Gastroesophageal sphincter (tissue), 4 donors: ENCODE measurements at regions not wholly inside any gene's neighbourhood (a gene's known extent, or its start where the extent isn't known, plus 50 kb on each side); places are given as distances from the start of the nearest gene placed in this dataset.
"Not testable (repeated sequence)": the region's sequence is repeated elsewhere in the genome, so short reads cannot be mapped to it uniquely, and the experiment has no call there.

ENCODE experiments used
- ATAC-seq: fragments of 150-250 bp; one replicate; pipeline ENCODE4 v1.9.1; 2016; ENCODE audit warnings: mild to moderate bottlenecking, moderate library complexity
- H3K27ac ChIP-seq, 4 donors: fragments of 200-600 bp; sonication (generic) in 3 of 4; 1 replicate in 3 of 4; 2 replicates in 1 of 4; pipeline ENCODE4 v1.5.1; 2016 to 2019
- H3K27me3 ChIP-seq: fragments of 200-600 bp; sonication (generic); one replicate; pipeline ENCODE4 v1.5.1; 2019
- H3K36me3 ChIP-seq, 2 donors: fragments of 200-600 bp; sonication (generic); one replicate each; pipeline ENCODE4 v1.5.1; 2019; ENCODE audit warnings: control low read depth in 1 of 2
- H3K4me1 ChIP-seq, 3 donors: fragments of 200-600 bp; sonication (generic); 1 replicate in 2 of 3; 2 replicates in 1 of 3; pipeline ENCODE4 v1.5.1; 2016 to 2019; ENCODE audit warnings: control low read depth in 2 of 3
- H3K4me3 ChIP-seq, 2 donors: fragments of 200-600 bp; sonication (generic); one replicate each; pipeline ENCODE4 v1.5.1; 2019; ENCODE audit warnings: mild to moderate bottlenecking in 1 of 2, moderate library complexity in 1 of 2
- H3K9me3 ChIP-seq, 3 donors: fragments of 200-600 bp; sonication (generic); one replicate each; pipeline ENCODE4 v1.5.1; 2017 to 2019; ENCODE audit warnings: control low read depth in 2 of 3
- EP300 ChIP-seq: sonication (generic); formaldehyde crosslinking; IDR thresholded peaks from one replicate; pipeline ENCODE4 v1.6.1; 2017; ENCODE audit warnings: antibody characterized with exemption, mild to moderate bottlenecking
- POLR2A ChIP-seq, 2 donors: fragments of 450-650 bp; IDR thresholded peaks; one replicate each; pipeline ENCODE4 v1.6.1; 2017; ENCODE audit warnings: antibody characterized with exemption in 2 of 2, mild to moderate bottlenecking in 2 of 2, moderate library complexity in 1 of 2
- POLR2AphosphoS5 ChIP-seq: sonication (generic); formaldehyde crosslinking; IDR thresholded peaks from one replicate; pipeline ENCODE4 v1.6.1; 2017; ENCODE audit warnings: antibody characterized with exemption
- WGBS, 2 donors: methylation state at CpG; one replicate each; pipeline ENCODE4 v1.1.5; 2018; ENCODE audit warnings: low coverage in 1 of 2; 5-methylcytosine and 5-hydroxymethylcytosine counted together
- TF ChIP-seq, protein P1 (sequence below), 4 experiments: fragments of 200-600 bp in 2 of 4; fragments of 450-650 bp in 2 of 4; sonication (generic) in 1 of 4; IDR thresholded peaks; one replicate each; pipeline ENCODE4 v1.5.1; 2017 to 2019; ENCODE audit warnings: antibody characterized with exemption in 4 of 4, mild to moderate bottlenecking in 2 of 4, moderate library complexity in 2 of 4

DNA sequence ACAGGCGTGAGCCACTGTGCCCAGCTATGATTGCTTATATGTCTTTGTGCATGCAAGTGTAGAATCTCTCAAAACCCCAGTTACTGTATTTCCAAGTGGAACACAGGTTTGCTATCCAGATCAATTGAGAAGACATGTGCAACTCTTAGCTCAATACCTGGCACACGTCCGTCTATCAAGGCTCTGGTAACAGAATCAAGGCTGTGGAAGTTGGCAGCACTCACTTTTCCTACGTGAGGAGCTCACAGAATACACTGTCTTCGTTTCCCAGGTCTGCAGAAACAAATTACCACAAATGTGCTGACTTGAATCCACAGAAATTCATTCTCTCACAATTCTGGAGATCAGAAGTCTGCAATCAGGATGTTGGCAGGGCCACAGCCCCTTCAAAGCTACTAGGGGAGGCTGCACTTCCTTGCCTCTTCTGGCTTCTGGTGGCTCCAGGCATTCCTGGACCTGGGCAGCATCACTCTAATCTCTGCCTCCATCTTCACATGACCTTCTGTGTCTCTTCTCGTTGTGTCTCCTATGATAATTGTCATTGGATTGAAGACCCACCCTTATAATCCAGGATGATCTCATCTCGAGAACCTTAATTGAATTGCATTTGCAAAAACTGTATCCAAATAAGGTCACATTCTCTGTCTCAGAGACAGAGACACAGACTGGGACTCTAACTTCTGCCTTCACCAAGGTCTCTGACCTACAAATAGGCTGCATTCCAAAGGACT, 84.8 kb upstream of the C7orf33 start:
- Histone ChIP-seq H3K27me3 (peaks cover 12% of the 10 kb centered on the region), H3K4me1 (no peaks in the 10 kb centered on the region), H3K9me3 (no peaks in the 10 kb centered on the region), H3K4me3 (no peak overlapping the region), H3K36me3 (no peaks in the 10 kb centered on the region), H3K27ac (no peak overlapping the region)
- TF ChIP-seq EP300 (no peak), POLR2AphosphoS5 (no peak), POLR2A (IDR thresholded peaks at IDR 0.05) (no peak)
- TF ChIP-seq, protein P1, sequence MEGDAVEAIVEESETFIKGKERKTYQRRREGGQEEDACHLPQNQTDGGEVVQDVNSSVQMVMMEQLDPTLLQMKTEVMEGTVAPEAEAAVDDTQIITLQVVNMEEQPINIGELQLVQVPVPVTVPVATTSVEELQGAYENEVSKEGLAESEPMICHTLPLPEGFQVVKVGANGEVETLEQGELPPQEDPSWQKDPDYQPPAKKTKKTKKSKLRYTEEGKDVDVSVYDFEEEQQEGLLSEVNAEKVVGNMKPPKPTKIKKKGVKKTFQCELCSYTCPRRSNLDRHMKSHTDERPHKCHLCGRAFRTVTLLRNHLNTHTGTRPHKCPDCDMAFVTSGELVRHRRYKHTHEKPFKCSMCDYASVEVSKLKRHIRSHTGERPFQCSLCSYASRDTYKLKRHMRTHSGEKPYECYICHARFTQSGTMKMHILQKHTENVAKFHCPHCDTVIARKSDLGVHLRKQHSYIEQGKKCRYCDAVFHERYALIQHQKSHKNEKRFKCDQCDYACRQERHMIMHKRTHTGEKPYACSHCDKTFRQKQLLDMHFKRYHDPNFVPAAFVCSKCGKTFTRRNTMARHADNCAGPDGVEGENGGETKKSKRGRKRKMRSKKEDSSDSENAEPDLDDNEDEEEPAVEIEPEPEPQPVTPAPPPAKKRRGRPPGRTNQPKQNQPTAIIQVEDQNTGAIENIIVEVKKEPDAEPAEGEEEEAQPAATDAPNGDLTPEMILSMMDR (IDR thresholded peaks at IDR 0.05): no peak
- ATAC-seq: no peak
- 54 to 78% methylated on average over 4 to 6 of the region's 7 CpGs for WGBS, 2 donors

DNA sequence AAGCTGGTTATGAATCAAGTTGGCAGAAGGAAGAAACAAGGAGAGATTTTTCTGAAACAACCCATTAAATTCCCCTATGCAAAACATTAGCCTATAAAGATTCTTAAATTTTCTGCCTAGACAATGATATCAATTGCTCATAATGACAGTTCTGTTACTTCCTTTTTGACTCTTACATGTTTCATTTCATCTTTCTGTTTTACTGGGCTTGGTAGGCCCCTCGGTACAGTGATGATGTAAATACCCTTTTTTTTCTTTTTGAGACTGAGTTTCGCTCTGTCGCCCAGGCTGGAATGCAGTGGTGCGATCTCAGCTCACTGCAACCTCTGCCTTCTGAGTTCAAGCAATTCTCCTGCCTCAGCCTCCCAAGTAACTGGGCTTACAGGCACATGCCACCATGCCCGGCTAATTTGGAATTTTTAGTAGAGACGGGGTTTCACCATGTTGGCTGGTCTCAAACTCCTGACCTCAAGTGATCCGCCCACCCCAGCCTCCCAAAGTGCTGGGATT, 83.4 kb upstream of the C7orf33 start:
- ATAC-seq, H3K27ac ChIP-seq, H3K4me3 ChIP-seq, H3K36me3 ChIP-seq, H3K9me3 ChIP-seq, H3K4me1 ChIP-seq, H3K27me3 ChIP-seq: not testable (repeated sequence)
- 83 to 97% methylated on average over 1 to 6 of the region's 7 CpGs for WGBS, 2 donors

DNA sequence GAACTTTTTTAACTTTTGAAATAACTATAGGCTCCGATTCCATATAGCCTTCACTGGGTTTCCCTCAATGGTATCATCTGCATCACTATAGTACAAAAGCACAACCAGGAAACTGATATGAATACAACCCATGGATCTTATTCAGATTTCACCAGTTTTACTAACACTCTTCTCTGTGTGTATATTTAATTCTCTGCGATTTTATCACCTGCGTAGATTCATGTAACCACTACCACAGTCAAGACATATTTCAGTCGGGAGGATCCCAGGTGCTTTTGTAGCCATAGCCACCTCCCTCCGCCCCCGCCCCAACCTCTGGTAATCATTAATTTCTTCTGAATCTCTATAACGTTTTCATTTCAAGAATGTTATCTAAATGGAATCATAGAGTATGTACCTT, 82.8 kb upstream of the C7orf33 start:
- H3K36me3 ChIP-seq: no peaks in the 10 kb centered on the region
- H3K4me1 ChIP-seq: no peaks in the 10 kb centered on the region
- ATAC-seq: no peak
- no peak overlapping the region for H3K27ac ChIP-seq
- no peak overlapping the region for H3K4me3 ChIP-seq
- TF ChIP-seq POLR2AphosphoS5 (no peak), POLR2A (IDR thresholded peaks at IDR 0.05) (no peak), EP300 (no peak)
- TF ChIP-seq, protein P1 (IDR thresholded peaks at IDR 0.05): no peak
- no peaks in the 10 kb centered on the region for H3K27me3 ChIP-seq
- WGBS, 2 donors: 83 to 88% methylated on average over 7 of the region's 7 CpGs
- no peaks in the 10 kb centered on the region for H3K9me3 ChIP-seq

DNA sequence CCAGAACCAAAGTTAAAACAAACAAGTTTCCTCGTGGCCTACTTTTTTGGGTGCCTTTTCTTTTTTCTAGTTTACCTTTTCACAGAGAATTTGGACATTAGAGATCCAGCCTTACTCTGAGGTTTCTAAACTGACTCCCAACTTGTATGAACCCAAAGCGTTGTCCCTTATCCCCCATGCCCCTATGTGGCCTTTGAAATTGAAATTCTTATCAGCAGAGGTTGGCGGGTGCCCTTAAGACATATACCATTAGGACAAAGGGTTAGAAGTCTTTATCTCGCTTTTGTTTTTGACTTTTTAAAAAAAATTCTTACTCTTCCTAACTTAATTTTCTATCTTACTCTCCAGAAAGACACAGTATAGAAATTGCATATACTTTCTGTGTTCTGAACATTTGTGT, 76.3 kb upstream of the C7orf33 start:
- ATAC-seq: no peak
- Histone ChIP-seq H3K9me3 (no peaks in the 10 kb centered on the region), H3K36me3 (no peaks in the 10 kb centered on the region), H3K4me1 (no peaks in the 10 kb centered on the region), H3K4me3 (no peak overlapping the region), H3K27me3 (no peaks in the 10 kb centered on the region), H3K27ac (no peak overlapping the region)
- TF ChIP-seq, protein P1 (IDR thresholded peaks at IDR 0.05): no peak
- TF ChIP-seq POLR2AphosphoS5 (no peak), EP300 (no peak), POLR2A (IDR thresholded peaks at IDR 0.05) (no peak)
- WGBS, 2 donors: 74 to 75% methylated on average over 3 to 4 of the region's 4 CpGs

DNA sequence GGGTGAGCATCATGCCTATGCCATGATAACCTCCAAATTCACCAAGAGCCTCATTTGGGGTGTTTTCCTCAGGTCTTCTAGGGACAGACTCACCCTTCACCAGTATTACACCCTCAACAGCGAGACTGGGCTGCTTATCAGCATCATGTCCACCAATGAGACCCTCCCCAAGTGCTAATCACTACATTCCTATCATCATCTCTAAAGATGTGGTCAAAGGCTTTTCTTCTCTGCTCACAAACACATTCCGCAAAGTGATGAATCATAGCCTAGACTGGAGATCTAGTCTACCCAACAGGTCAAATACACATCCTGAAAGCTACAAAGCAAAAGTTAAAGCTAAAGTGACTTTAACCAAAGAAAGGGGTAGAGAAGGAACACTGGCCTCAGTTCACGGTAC, 75.3 kb upstream of the C7orf33 start:
- Histone ChIP-seq H3K9me3 (no peaks in the 10 kb centered on the region), H3K4me1 (no peaks in the 10 kb centered on the region), H3K27me3 (peaks cover 7% of the 10 kb centered on the region), H3K27ac (no peak overlapping the region), H3K36me3 (no peaks in the 10 kb centered on the region), H3K4me3 (no peak overlapping the region)
- no peak for TF ChIP-seq POLR2AphosphoS5
- TF ChIP-seq, protein P1 (IDR thresholded peaks at IDR 0.05): no peak
- TF ChIP-seq EP300: no peak
- no peak for TF ChIP-seq POLR2A (IDR thresholded peaks at IDR 0.05)
- no peak for ATAC-seq
- 82 to 86% methylated on average over 1 to 3 of the region's 3 CpGs for WGBS, 2 donors
